ENCODE measurements at regions not wholly inside any gene's neighbourhood (a gene's known extent, or its start where the extent isn't known, plus 50 kb on each side); places are given as distances from the start of the nearest gene placed in this dataset.

- TF ChIP-seq ATF2 (IDR thresholded peaks at IDR 0.05; ENCODE audit: low read length) (no peak), RXRA (IDR thresholded peaks at IDR 0.05; ENCODE audit: insufficient read depth, low read depth, low read length) (no peak), SRF (IDR thresholded peaks at IDR 0.05; ENCODE audit: low read depth, low read length) (no peak)
These were observed 59.7 kb downstream of the KCTD12 start (continued) for GRCh38 chr13:76826527-76826926.

Data from H1 (cell line).